Gastroesophageal sphincter (tissue), 3 donors: ENCODE measurements at regions not wholly inside any gene's neighbourhood (a gene's known extent, or its start where the extent isn't known, plus 50 kb on each side); places are given as distances from the start of the nearest gene placed in this dataset.

Experiments
- POLR2AphosphoS5 ChIP-seq: sonication (generic); formaldehyde crosslinking; IDR thresholded peaks from one replicate; pipeline ENCODE4 v1.6.1; 2017; ENCODE audit warnings: antibody characterized with exemption
- TF ChIP-seq, protein P1 (sequence below), 4 experiments: fragments of 200-600 bp in 2 of 4; fragments of 450-650 bp in 2 of 4; sonication (generic) in 1 of 4; IDR thresholded peaks; one replicate each; pipeline ENCODE4 v1.5.1; 2017 to 2019; ENCODE audit warnings: antibody characterized with exemption in 4 of 4, mild to moderate bottlenecking in 2 of 4, moderate library complexity in 2 of 4

DNA sequence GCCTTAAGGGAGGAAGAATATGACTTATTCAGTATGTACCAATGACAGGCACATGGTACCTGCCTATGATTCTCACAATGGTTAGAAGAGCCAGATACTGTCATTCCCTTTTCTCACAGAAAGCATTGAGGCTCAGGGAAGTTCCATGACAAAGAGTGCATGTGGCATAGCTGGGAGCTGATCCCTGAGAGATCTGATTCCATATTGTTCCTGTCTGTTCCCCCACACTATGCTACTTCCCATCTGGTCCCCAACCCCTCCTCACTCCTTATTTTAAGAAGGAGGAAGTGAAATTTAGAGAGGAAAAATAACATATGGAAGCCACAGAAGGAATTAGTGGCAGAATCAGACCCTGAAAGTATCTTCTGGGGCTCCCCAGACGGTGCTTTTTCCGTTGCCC, 500.0 kb downstream of the PLPP3 start:
- no peak for TF ChIP-seq POLR2AphosphoS5
- TF ChIP-seq, protein P1, sequence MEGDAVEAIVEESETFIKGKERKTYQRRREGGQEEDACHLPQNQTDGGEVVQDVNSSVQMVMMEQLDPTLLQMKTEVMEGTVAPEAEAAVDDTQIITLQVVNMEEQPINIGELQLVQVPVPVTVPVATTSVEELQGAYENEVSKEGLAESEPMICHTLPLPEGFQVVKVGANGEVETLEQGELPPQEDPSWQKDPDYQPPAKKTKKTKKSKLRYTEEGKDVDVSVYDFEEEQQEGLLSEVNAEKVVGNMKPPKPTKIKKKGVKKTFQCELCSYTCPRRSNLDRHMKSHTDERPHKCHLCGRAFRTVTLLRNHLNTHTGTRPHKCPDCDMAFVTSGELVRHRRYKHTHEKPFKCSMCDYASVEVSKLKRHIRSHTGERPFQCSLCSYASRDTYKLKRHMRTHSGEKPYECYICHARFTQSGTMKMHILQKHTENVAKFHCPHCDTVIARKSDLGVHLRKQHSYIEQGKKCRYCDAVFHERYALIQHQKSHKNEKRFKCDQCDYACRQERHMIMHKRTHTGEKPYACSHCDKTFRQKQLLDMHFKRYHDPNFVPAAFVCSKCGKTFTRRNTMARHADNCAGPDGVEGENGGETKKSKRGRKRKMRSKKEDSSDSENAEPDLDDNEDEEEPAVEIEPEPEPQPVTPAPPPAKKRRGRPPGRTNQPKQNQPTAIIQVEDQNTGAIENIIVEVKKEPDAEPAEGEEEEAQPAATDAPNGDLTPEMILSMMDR (IDR thresholded peaks at IDR 0.05): no peak
